SK-N-SH (cell line): ENCODE measurements at regions not wholly inside any gene's neighbourhood (a gene's known extent, or its start where the extent isn't known, plus 50 kb on each side); places are given as distances from the start of the nearest gene placed in this dataset.

ENCODE experiments used
- CTCF ChIA-PET: fragments of 300-600, 350-600 bp; formaldehyde crosslinking; extraction: SDS; loops from one replicate; lab custom pipeline; 2021; lab: Yijun Ruan, JAX
- POLR2A ChIA-PET: fragments of 350-600 bp; sonication (Branson Sonifier 250); formaldehyde crosslinking; extraction: SDS; loops from one replicate; lab custom pipeline; 2020; ENCODE audit warnings: antibody characterized with exemption, inconsistent platforms; lab: Yijun Ruan, JAX
- DNase-seq: peaks from one replicate; pipeline ENCODE4 v3.0.0; 2012
- H2AFZ ChIP-seq: fragments of 200-600 bp; sonication (generic); 2 replicates; pipeline ENCODE4 v1.8.1; 2016; ENCODE audit warnings: antibody characterized with exemption, mild to moderate bottlenecking, low read depth
- H3F3A ChIP-seq: fragments of 200-600 bp; sonication (generic); replicated peaks from 2 replicates; pipeline ENCODE3; 2016; ENCODE audit warnings: antibody characterized with exemption, mild to moderate bottlenecking; ENCODE audit not compliant: insufficient read depth
- H3K27ac ChIP-seq, 2 experiments: fragments of 200-500 bp in 1 of 2; fragments of 200-600 bp in 1 of 2; sonication (Bioruptor generic) in 1 of 2; sonication (generic), shearing (Covaris generic) in 1 of 2; 2 replicates each; pipeline versions ENCODE4 v1.5.1 to v1.6.1; 2014 to 2016; ENCODE audit warnings: low read depth in 2 of 2, inconsistent platforms in 1 of 2, low read length in 1 of 2, mild to moderate bottlenecking in 1 of 2, mixed read lengths in 1 of 2
- H3K27me3 ChIP-seq: fragments of 200-600 bp; sonication (generic), shearing (Covaris generic); 2 replicates; pipeline ENCODE4 v1.6.1; 2016; ENCODE audit warnings: mixed run types; ENCODE audit not compliant: insufficient read depth
- H3K36me3 ChIP-seq, 2 experiments: fragments of 200-500 bp in 1 of 2; fragments of 200-600 bp in 1 of 2; sonication (Bioruptor generic) in 1 of 2; sonication (generic) in 1 of 2; replicated peaks in 1 of 2; 2 replicates each; pipeline versions ENCODE3 to v1.5.1; 2014 to 2016; ENCODE audit warnings: low read length in 1 of 2, mild to moderate bottlenecking in 1 of 2; ENCODE audit not compliant: insufficient read depth in 2 of 2, control insufficient read depth in 1 of 2
- H3K4me1 ChIP-seq, 2 experiments: fragments of 200-500 bp in 1 of 2; fragments of 200-600 bp in 1 of 2; sonication (Bioruptor generic) in 1 of 2; sonication (generic), shearing (Covaris generic) in 1 of 2; 2 replicates each; pipeline versions ENCODE4 v1.5.1 to v1.6.1; 2014 to 2016; ENCODE audit warnings: low read depth in 1 of 2, low read length in 1 of 2, mixed run types in 1 of 2; ENCODE audit not compliant: insufficient read depth in 2 of 2, control insufficient read depth in 1 of 2
- H3K4me2 ChIP-seq: fragments of 200-600 bp; sonication (generic), shearing (Covaris generic); 2 replicates; pipeline ENCODE4 v1.6.1; 2017; ENCODE audit warnings: mixed run types
- H3K4me3 ChIP-seq, 2 experiments: fragments of 200-500 bp in 1 of 2; fragments of 200-600 bp in 1 of 2; sonication (Bioruptor generic) in 1 of 2; sonication (generic), shearing (Covaris generic) in 1 of 2; 2 replicates each; pipeline versions ENCODE4 v1.5.1 to v1.8.1; 2014 to 2016; ENCODE audit warnings: low read depth in 2 of 2, inconsistent platforms in 1 of 2, low read length in 1 of 2, mild to moderate bottlenecking in 1 of 2, mixed read lengths in 1 of 2, moderate library complexity in 1 of 2
- H3K79me2 ChIP-seq: fragments of 200-600 bp; sonication (generic); 2 replicates; pipeline ENCODE4 v1.8.1; 2017; ENCODE audit warnings: mild to moderate bottlenecking; ENCODE audit not compliant: insufficient read depth
- H3K9ac ChIP-seq: fragments of 200-600 bp; sonication (generic); 2 replicates; pipeline ENCODE4 v1.6.1; 2017; ENCODE audit warnings: mixed run types
- H3K9me2 ChIP-seq: fragments of 200-600 bp; sonication (generic); 2 replicates; pipeline ENCODE4 v1.6.1; 2017; ENCODE audit warnings: mixed run types
- H3K9me3 ChIP-seq: fragments of 200-600 bp; sonication (generic); 2 replicates; pipeline ENCODE4 v1.6.1; 2017; ENCODE audit warnings: mixed run types, mild to moderate bottlenecking, moderate library complexity
- H4K20me1 ChIP-seq: fragments of 200-600 bp; sonication (generic); 2 replicates; pipeline ENCODE4 v1.6.1; 2017; ENCODE audit warnings: mild to moderate bottlenecking, mixed run types; ENCODE audit not compliant: insufficient read depth
- CTCF ChIP-seq: fragments of 200-600 bp; sonication (generic); IDR thresholded peaks from 2 replicates; pipeline ENCODE4 v1.6.1; 2017; ENCODE audit warnings: antibody characterized with exemption, mild to moderate bottlenecking, moderate library complexity
- ELF1 ChIP-seq: IDR thresholded peaks from 2 replicates; pipeline ENCODE4 v1.4.0; 2012
- EP300 ChIP-seq, 2 experiments: IDR thresholded peaks; 2 replicates each; pipeline versions ENCODE4 v1.4.0 to v1.6.1; 2012; ENCODE audit warnings: borderline replicate concordance in 1 of 2, low read depth in 1 of 2, low read length in 1 of 2
- EZH2phosphoT487 ChIP-seq: fragments of 200-600 bp; sonication (generic); IDR thresholded peaks from 2 replicates; pipeline ENCODE4 v1.6.1; 2017; ENCODE audit warnings: low read depth, mixed run types, mild to moderate bottlenecking, antibody characterized with exemption, moderate library complexity, borderline replicate concordance
- FOSL2 ChIP-seq: IDR thresholded peaks from 2 replicates; pipeline ENCODE4 v1.4.0; 2012; ENCODE audit warnings: low read depth, mild to moderate bottlenecking, moderate library complexity, borderline replicate concordance
- GATA2 ChIP-seq: sonication (generic); formaldehyde crosslinking; IDR thresholded peaks from 2 replicates; pipeline ENCODE4 v1.5.0; 2020; ENCODE audit warnings: mild to moderate bottlenecking, missing genetic modification reagents
- IRF3 ChIP-seq: fragments of 150-350 bp; IDR thresholded peaks from 2 replicates; pipeline ENCODE4 v1.6.1; 2016; ENCODE audit warnings: mild to moderate bottlenecking, low read depth, low read length
- JUND ChIP-seq: IDR thresholded peaks from 2 replicates; pipeline ENCODE4 v1.4.0; 2012
- MAX ChIP-seq: IDR thresholded peaks from 2 replicates; pipeline ENCODE4 v1.4.0; 2012; ENCODE audit warnings: low read depth
- MXI1 ChIP-seq: IDR thresholded peaks from 2 replicates; pipeline ENCODE4 v1.6.1; 2012; ENCODE audit warnings: mild to moderate bottlenecking, low read depth, low read length, improper control_type of control experiment
- NFIC ChIP-seq: IDR thresholded peaks from 2 replicates; pipeline ENCODE4 v1.4.0; 2012; ENCODE audit warnings: borderline replicate concordance
- PBX3 ChIP-seq: IDR thresholded peaks from 2 replicates; pipeline ENCODE4; 2012
- RAD21 ChIP-seq: IDR thresholded peaks from 2 replicates; pipeline ENCODE4 v1.6.1; 2012; ENCODE audit warnings: mild to moderate bottlenecking, low read length
- TAF1 ChIP-seq: IDR thresholded peaks from 2 replicates; pipeline ENCODE4 v1.6.1; 2012; ENCODE audit warnings: low read depth, mild to moderate bottlenecking, low read length, moderate library complexity, borderline replicate concordance
- USF1 ChIP-seq: IDR thresholded peaks from 2 replicates; pipeline ENCODE4 v1.4.0; 2012; ENCODE audit warnings: low read depth, borderline replicate concordance
- USF2 ChIP-seq: fragments of 150-350 bp; IDR thresholded peaks from 2 replicates; pipeline ENCODE4 v1.6.1; 2017; ENCODE audit warnings: antibody characterized with exemption, low read length, low read depth, borderline replicate concordance
- ZBTB33 ChIP-seq: IDR thresholded peaks from 2 replicates; pipeline ENCODE4 v1.4.0; 2012; ENCODE audit warnings: low read depth, borderline replicate concordance
- WGBS: methylation state at CpG from one replicate; pipeline ENCODE4 v1.1.6; 2017; ENCODE audit warnings: low lambda C conversion rate; 5-methylcytosine and 5-hydroxymethylcytosine counted together

- POLR2A ChIA-PET, result no interaction called here
- no peaks in the 10 kb centered on the region for H3K9me2 ChIP-seq
- H3F3A ChIP-seq, result no peaks in the 10 kb centered on the region
- peaks cover 4% of the 10 kb centered on the region; the same call in 1 of the 2 replicates for H3K27me3 ChIP-seq
- TF ChIP-seq MAX (no peak), ZBTB33 (no peak), NFIC (no peak), ELF1 (no peak), TAF1 (no peak), RAD21 (no peak), PBX3 (no peak), FOSL2 (no peak), MXI1 (no peak), EZH2phosphoT487 (no peak), EP300 (IDR thresholded peaks at IDR 0.05; ENCODE audit: borderline replicate concordance in 1 of 2, low read depth in 1 of 2, low read length in 1 of 2) (no peak), USF1 (no peak), IRF3 (no peak), GATA2 (CRISPR knock-in tag) (no peak), JUND (no peak), USF2 (no peak), CTCF (no peak)
- no peaks in the 10 kb centered on the region for H4K20me1 ChIP-seq
- no peak overlapping the region for H3K4me3 ChIP-seq
- WGBS, result 58% methylated on average over 6 of the region's 6 CpGs
- H3K9ac ChIP-seq, result no peak overlapping the region
- CTCF ChIA-PET, result interaction anchor here (0.6 kb wide), 1 partner anchor 11 kb away, joined by 6 read pairs; no protein-coding TSS in a partner anchor
- DNase-seq, result no peak
- H3K79me2 ChIP-seq, result no peaks in the 10 kb centered on the region
- no peaks in the 10 kb centered on the region; a peak in 1 of 4 replicates for H3K4me1 ChIP-seq
- no peak overlapping the region for H3K27ac ChIP-seq
- H3K4me2 ChIP-seq, result no peak overlapping the region
- no peaks in the 10 kb centered on the region for H3K9me3 ChIP-seq
- H3K36me3 ChIP-seq, result no peaks in the 10 kb centered on the region
- H2AFZ ChIP-seq, result no peak overlapping the region
These were observed 57.4 kb upstream of the ADRB1 start for GRCh38 chr10:113986316-113986715.
